Occipital lobe (tissue), 1 donor: ENCODE measurements at regions not wholly inside any gene's neighbourhood (a gene's known extent, or its start where the extent isn't known, plus 50 kb on each side); places are given as distances from the start of the nearest gene placed in this dataset.

Experiments used
- DNase-seq: peaks from one replicate; lab custom pipeline; 2025; lab: John Stamatoyannopoulos, UW

DNA sequence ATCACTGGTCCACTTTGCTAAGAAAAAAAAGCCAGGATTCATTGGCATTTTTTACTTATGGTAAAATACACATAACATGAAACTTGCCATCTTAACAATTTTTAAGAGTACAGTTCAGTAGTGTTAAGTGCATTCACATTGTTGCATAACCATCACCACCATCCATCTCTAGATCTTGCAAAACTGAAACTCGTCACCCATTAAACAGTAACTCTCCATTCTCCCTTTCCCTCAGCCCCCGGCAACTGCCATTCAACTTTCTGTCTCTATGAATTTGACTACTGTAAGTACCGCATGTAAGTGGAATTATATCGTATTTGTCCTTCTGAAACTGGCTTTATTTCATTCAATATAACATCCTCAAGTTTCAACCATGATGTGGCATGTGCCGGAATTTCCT, 56.3 kb upstream of the LNX1 start:
- DNase-seq = no peak

GRCh38 chr4:53646795-53647194, 55.5 kb upstream of the LNX1 start:
- DNase-seq = no peak

DNA sequence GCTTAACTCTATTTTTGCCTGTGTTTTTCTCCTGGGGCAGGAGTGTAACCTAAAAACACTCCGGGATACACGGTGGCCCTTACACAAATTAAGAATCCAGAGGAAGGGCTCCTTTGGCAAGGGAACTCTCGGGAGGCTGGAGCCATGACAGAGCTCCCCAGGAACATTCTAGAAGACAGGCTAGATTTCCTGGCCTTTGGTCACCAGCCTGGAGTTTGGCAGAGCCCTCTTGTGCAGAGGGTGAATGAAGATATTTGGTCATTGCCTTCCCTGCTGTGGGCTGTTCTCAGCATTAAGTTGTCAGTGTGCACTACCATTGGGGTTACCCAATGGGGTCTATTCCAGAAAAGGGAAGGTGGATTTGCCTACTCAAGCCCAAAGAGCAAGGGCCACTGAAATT, 53.8 kb upstream of the LNX1 start:
- no peak for DNase-seq

- DNase-seq = no peak
Measured at GRCh38 chr4:53644607-53645006, 53.3 kb upstream of the LNX1 start.
